ENCODE measurements at regions not wholly inside any gene's neighbourhood (a gene's known extent, or its start where the extent isn't known, plus 50 kb on each side); places are given as distances from the start of the nearest gene placed in this dataset.

GRCh38 chr6:165941786-165942185, 225.9 kb downstream of the TBXT start:
- no peak for TF ChIP-seq EZH2 (IDR thresholded peaks at IDR 0.05; ENCODE audit: borderline replicate concordance, low read depth, low read length, severe bottlenecking)
- TF ChIP-seq, protein P1, sequence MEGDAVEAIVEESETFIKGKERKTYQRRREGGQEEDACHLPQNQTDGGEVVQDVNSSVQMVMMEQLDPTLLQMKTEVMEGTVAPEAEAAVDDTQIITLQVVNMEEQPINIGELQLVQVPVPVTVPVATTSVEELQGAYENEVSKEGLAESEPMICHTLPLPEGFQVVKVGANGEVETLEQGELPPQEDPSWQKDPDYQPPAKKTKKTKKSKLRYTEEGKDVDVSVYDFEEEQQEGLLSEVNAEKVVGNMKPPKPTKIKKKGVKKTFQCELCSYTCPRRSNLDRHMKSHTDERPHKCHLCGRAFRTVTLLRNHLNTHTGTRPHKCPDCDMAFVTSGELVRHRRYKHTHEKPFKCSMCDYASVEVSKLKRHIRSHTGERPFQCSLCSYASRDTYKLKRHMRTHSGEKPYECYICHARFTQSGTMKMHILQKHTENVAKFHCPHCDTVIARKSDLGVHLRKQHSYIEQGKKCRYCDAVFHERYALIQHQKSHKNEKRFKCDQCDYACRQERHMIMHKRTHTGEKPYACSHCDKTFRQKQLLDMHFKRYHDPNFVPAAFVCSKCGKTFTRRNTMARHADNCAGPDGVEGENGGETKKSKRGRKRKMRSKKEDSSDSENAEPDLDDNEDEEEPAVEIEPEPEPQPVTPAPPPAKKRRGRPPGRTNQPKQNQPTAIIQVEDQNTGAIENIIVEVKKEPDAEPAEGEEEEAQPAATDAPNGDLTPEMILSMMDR (IDR thresholded peaks at IDR 0.05; ENCODE audit: borderline replicate concordance, extremely low read depth, low read length, poor library complexity, severe bottlenecking): no peak

Data from DND-41 (cell line).